ENCODE measurements at regions not wholly inside any gene's neighbourhood (a gene's known extent, or its start where the extent isn't known, plus 50 kb on each side); places are given as distances from the start of the nearest gene placed in this dataset.

DNA sequence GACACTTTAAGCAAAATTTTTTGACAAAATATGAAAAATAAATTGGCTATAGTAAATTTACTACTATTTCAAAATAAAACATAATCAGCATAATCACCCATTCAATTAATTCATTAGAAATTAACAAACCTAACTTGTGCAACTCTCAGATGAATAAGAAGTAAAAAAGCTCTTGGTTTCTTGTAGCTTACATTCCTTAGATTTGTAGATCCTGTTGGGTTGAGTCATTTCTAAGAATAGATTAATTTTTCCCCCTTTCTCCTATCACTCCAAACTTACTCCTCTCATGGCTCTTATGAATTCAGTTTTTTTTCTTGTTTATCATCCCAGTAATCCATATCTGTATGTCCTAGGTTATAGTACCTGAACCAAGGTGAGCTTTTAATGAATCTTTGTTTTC is 230.9 kb upstream of the LRIG3 start:
- Mint-ChIP-seq H3K9me3 (peaks cover 2% of the 10 kb centered on the region), H3K27ac (no peak overlapping the region)

DNA sequence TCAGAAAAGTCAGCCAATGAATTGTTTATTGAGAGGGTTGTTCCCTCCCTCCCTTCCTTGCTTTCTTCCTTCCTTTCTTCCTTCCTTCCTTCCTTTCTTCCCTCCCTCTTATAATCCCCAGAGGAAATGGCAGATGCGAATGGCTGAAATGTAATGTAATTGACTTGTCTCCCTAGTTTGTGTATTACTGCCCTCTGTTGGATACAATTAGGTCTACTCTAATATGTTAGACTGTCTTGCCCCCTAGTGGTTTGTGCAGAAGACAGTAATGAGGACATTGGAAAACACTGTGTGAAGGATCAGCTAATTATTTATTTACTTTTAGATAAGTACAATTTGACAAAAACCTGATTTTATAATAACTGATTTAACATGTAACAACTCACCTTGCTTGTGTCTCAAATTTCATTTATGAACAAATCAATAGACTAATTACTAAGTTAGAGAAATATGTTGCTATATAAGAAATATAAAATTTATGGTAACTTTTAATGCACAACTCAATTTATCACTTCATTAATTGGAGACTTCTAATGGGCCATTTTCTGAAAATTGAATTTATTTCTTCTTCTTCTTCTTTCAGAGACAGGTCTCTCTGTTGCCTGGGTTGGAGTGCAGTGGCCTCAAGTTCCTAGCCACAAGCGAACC is 229.8 kb upstream of the LRIG3 start:
- CTCF ChIA-PET: no interaction called here
- DNase-seq: peak in 3 of 14 experiments; percentile 38 to 43 (median 41)
- H3K4me3 ChIP-seq (ENCODE audit: low read length): no peak overlapping the region

More for the DNA sequence above, 230.9 kb upstream of the LRIG3 start:
- H3K4me1 Mint-ChIP-seq (ENCODE audit: low read depth): no peaks in the 10 kb centered on the region
- no peaks in the 10 kb centered on the region for H3K27me3 ChIP-seq (ENCODE audit: control insufficient read depth in 1 of 2, insufficient read depth in 2 of 2, low read length in 2 of 2)
- no peak overlapping the region for H3K27ac ChIP-seq (ENCODE audit: low read depth in 1 of 2, low read length in 2 of 2)
- H3K27me3 Mint-ChIP-seq: no peaks in the 10 kb centered on the region
- ChIA-PET CTCF (no interaction called here), POLR2A (no interaction called here)
- no peaks in the 10 kb centered on the region for H3K9me3 ChIP-seq (ENCODE audit: control insufficient read depth in 1 of 2, insufficient read depth in 1 of 2, low read length in 2 of 2)
- no peak overlapping the region for H3K4me3 ChIP-seq (ENCODE audit: low read length)
- TF ChIP-seq, protein P1, sequence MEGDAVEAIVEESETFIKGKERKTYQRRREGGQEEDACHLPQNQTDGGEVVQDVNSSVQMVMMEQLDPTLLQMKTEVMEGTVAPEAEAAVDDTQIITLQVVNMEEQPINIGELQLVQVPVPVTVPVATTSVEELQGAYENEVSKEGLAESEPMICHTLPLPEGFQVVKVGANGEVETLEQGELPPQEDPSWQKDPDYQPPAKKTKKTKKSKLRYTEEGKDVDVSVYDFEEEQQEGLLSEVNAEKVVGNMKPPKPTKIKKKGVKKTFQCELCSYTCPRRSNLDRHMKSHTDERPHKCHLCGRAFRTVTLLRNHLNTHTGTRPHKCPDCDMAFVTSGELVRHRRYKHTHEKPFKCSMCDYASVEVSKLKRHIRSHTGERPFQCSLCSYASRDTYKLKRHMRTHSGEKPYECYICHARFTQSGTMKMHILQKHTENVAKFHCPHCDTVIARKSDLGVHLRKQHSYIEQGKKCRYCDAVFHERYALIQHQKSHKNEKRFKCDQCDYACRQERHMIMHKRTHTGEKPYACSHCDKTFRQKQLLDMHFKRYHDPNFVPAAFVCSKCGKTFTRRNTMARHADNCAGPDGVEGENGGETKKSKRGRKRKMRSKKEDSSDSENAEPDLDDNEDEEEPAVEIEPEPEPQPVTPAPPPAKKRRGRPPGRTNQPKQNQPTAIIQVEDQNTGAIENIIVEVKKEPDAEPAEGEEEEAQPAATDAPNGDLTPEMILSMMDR (IDR thresholded peaks at IDR 0.05): no peak
- no peaks in the 10 kb centered on the region for H3K36me3 Mint-ChIP-seq (ENCODE audit: low read depth)
- ATAC-seq (ENCODE audit: poor library complexity) (no peak), DNase-seq (no peak)
- no peak overlapping the region for H3K4me3 Mint-ChIP-seq
- intact Hi-C loops (cut with DNase I, micrococcal nuclease): loop anchor here in 1 of 2 experiments (10.0 kb wide), 1 partner anchor 1166 kb away; no protein-coding TSS in a partner anchor
- no peaks in the 10 kb centered on the region for H3K4me1 ChIP-seq (ENCODE audit: insufficient read depth, low read length)
- H3K36me3 ChIP-seq (ENCODE audit: insufficient read depth, low read length): no peaks in the 10 kb centered on the region

GRCh38 chr12:59147791-59148190 is 227.5 kb upstream of the LRIG3 start:
- no peaks in the 10 kb centered on the region for H3K9me3 Mint-ChIP-seq
- TF ChIP-seq, protein P1 (IDR thresholded peaks at IDR 0.05): no peak
- no peak overlapping the region for H3K27ac Mint-ChIP-seq
- H3K9me3 ChIP-seq (ENCODE audit: control insufficient read depth in 1 of 2, insufficient read depth in 1 of 2, low read length in 2 of 2): peaks cover 0 to 3% of the 10 kb centered on the region in 2 experiments
- no peaks in the 10 kb centered on the region for H3K36me3 ChIP-seq (ENCODE audit: insufficient read depth, low read length)
- H3K27ac ChIP-seq (ENCODE audit: low read depth in 1 of 2, low read length in 2 of 2): no peak overlapping the region
- H3K36me3 Mint-ChIP-seq (ENCODE audit: low read depth): no peaks in the 10 kb centered on the region
- H3K4me1 ChIP-seq (ENCODE audit: insufficient read depth, low read length): no peaks in the 10 kb centered on the region
- ATAC-seq (ENCODE audit: poor library complexity) (no peak), DNase-seq (no peak)
- no peaks in the 10 kb centered on the region for H3K27me3 ChIP-seq (ENCODE audit: control insufficient read depth in 1 of 2, insufficient read depth in 2 of 2, low read length in 2 of 2)
- H3K4me3 ChIP-seq (ENCODE audit: low read length): no peak overlapping the region
- CTCF ChIA-PET: no interaction called here
- intact Hi-C loops (cut with DNase I, micrococcal nuclease): no loop called here
- POLR2A ChIA-PET: no interaction called here
- H3K27me3 Mint-ChIP-seq: peaks cover 7% of the 10 kb centered on the region
- no peak overlapping the region for H3K4me3 Mint-ChIP-seq
- H3K4me1 Mint-ChIP-seq (ENCODE audit: low read depth): no peaks in the 10 kb centered on the region

More for the DNA sequence above, 229.8 kb upstream of the LRIG3 start:
- Histone ChIP-seq H3K4me1 (ENCODE audit: insufficient read depth, low read length) (no peaks in the 10 kb centered on the region), H3K9me3 (ENCODE audit: control insufficient read depth in 1 of 2, insufficient read depth in 1 of 2, low read length in 2 of 2) (no peaks in the 10 kb centered on the region), H3K27ac (ENCODE audit: low read depth in 1 of 2, low read length in 2 of 2) (no peak overlapping the region), H3K27me3 (ENCODE audit: control insufficient read depth in 1 of 2, insufficient read depth in 2 of 2, low read length in 2 of 2) (no peaks in the 10 kb centered on the region), H3K36me3 (ENCODE audit: insufficient read depth, low read length) (no peaks in the 10 kb centered on the region)
- POLR2A ChIA-PET: no interaction called here
- no peaks in the 10 kb centered on the region for H3K27me3 Mint-ChIP-seq
- intact Hi-C loops (cut with DNase I, micrococcal nuclease): loop anchor here in 1 of 2 experiments (10.0 kb wide), 1 partner anchor 1165 kb away; no protein-coding TSS in a partner anchor
- TF ChIP-seq, protein P1 (IDR thresholded peaks at IDR 0.05): peak; percentile 50
- no peaks in the 10 kb centered on the region for H3K36me3 Mint-ChIP-seq (ENCODE audit: low read depth)
- ATAC-seq (ENCODE audit: poor library complexity): peak; percentile 63
- no peaks in the 10 kb centered on the region for H3K9me3 Mint-ChIP-seq
- H3K4me3 Mint-ChIP-seq: no peak overlapping the region
- no peaks in the 10 kb centered on the region for H3K4me1 Mint-ChIP-seq (ENCODE audit: low read depth)
- H3K27ac Mint-ChIP-seq: no peak overlapping the region
